OCI-LY1 (cell line): ENCODE measurements at regions not wholly inside any gene's neighbourhood (a gene's known extent, or its start where the extent isn't known, plus 50 kb on each side); places are given as distances from the start of the nearest gene placed in this dataset.

Experiments used
- H2AFZ ChIP-seq: fragments of 200-600 bp; sonication (generic), shearing (Covaris generic); 2 replicates; pipeline ENCODE4 v1.6.0; 2014; ENCODE audit warnings: antibody characterized with exemption, mild to moderate bottlenecking, low read length
- H3F3A ChIP-seq: fragments of 200-600 bp; sonication (generic), shearing (Covaris generic); 2 replicates; pipeline ENCODE4 v1.6.0; 2014; ENCODE audit warnings: mild to moderate bottlenecking, antibody characterized with exemption, low read length, moderate library complexity; ENCODE audit not compliant: insufficient read depth
- H3K27ac ChIP-seq: fragments of 200-600 bp; sonication (generic); 2 replicates; pipeline ENCODE4 v1.5.1; 2014; ENCODE audit warnings: low read length, mixed run types, mild to moderate bottlenecking, low read depth; ENCODE audit not compliant: poor library complexity, severe bottlenecking
- H3K27me3 ChIP-seq: fragments of 200-600 bp; sonication (generic); 2 replicates; pipeline ENCODE4 v1.6.0; 2014; ENCODE audit warnings: antibody characterized with exemption, mild to moderate bottlenecking, low read length, moderate library complexity; ENCODE audit not compliant: insufficient read depth
- H3K36me3 ChIP-seq: fragments of 200-600 bp; sonication (generic); 2 replicates; pipeline ENCODE4 v1.6.1; 2014; ENCODE audit warnings: mild to moderate bottlenecking, antibody characterized with exemption, low read length, moderate library complexity, mixed read lengths; ENCODE audit not compliant: insufficient read depth
- H3K4me1 ChIP-seq: fragments of 200-600 bp; sonication (generic); 2 replicates; pipeline ENCODE4 v1.5.1; 2014; ENCODE audit warnings: mild to moderate bottlenecking, low read length, moderate library complexity; ENCODE audit not compliant: insufficient read depth, severe bottlenecking
- H3K4me2 ChIP-seq: fragments of 200-600 bp; sonication (generic), shearing (Covaris generic); 2 replicates; pipeline ENCODE4 v1.6.1; 2014; ENCODE audit warnings: low read length
- H3K4me3 ChIP-seq: fragments of 200-600 bp; sonication (generic); 2 replicates; pipeline ENCODE4 v1.5.1; 2014; ENCODE audit warnings: low read length, low read depth, mild to moderate bottlenecking, mixed read lengths; ENCODE audit not compliant: poor library complexity, severe bottlenecking
- H3K79me2 ChIP-seq: fragments of 200-600 bp; shearing (Covaris generic); 2 replicates; pipeline ENCODE4 v1.6.1; 2016; ENCODE audit warnings: mixed run types, low read length, mixed read lengths; ENCODE audit not compliant: insufficient read depth
- H3K9ac ChIP-seq: fragments of 200-600 bp; sonication (generic), shearing (Covaris generic); 2 replicates; pipeline ENCODE4 v1.6.1; 2014; ENCODE audit warnings: mild to moderate bottlenecking, low read length, mixed read lengths
- H3K9me2 ChIP-seq: fragments of 200-600 bp; sonication (generic), shearing (Covaris generic); 2 replicates; pipeline ENCODE4 v1.6.1; 2014; ENCODE audit warnings: low read depth, mild to moderate bottlenecking, low read length, mixed read lengths
- H3K9me3 ChIP-seq: fragments of 200-600 bp; shearing (Covaris generic); 2 replicates; pipeline ENCODE4 v1.6.1; 2014; ENCODE audit warnings: low read length, mixed read lengths
- H4K20me1 ChIP-seq: fragments of 200-600 bp; sonication (generic), shearing (Covaris generic); 2 replicates; pipeline ENCODE4 v1.6.0; 2016; ENCODE audit warnings: mild to moderate bottlenecking, low read length; ENCODE audit not compliant: insufficient read depth
- CTCF ChIP-seq: fragments of 200-600 bp; sonication (generic), shearing (Covaris generic); IDR thresholded peaks from 2 replicates; pipeline ENCODE4 v1.5.1; 2017; ENCODE audit warnings: mild to moderate bottlenecking, antibody characterized with exemption, low read length, moderate library complexity, mixed read lengths
- EZH2 ChIP-seq: fragments of 200-600 bp; sonication (generic), shearing (Covaris generic); IDR thresholded peaks from 2 replicates; pipeline ENCODE4 v1.8.0; 2017; ENCODE audit warnings: borderline replicate concordance, mixed run types, mild to moderate bottlenecking, antibody characterized with exemption, low read length, moderate library complexity, mixed read lengths

GRCh38 chr12:90017316-90017715 is 308.7 kb upstream of the ATP2B1 start:
- H3K27me3 ChIP-seq, result no peaks in the 10 kb centered on the region
- H4K20me1 ChIP-seq, result no peaks in the 10 kb centered on the region
- H2AFZ ChIP-seq, result no peak overlapping the region
- H3K4me3 ChIP-seq, result no peak overlapping the region
- no peak overlapping the region for H3K27ac ChIP-seq
- H3K4me1 ChIP-seq, result peaks cover 10% of the 10 kb centered on the region
- TF ChIP-seq EZH2 (no peak), CTCF (no peak)
- no peaks in the 10 kb centered on the region for H3K9me2 ChIP-seq
- H3K36me3 ChIP-seq, result no peaks in the 10 kb centered on the region
- H3F3A ChIP-seq, result no peaks in the 10 kb centered on the region
- H3K9me3 ChIP-seq, result no peaks in the 10 kb centered on the region
- H3K9ac ChIP-seq, result no peak overlapping the region
- H3K4me2 ChIP-seq, result no peak overlapping the region
- no peaks in the 10 kb centered on the region for H3K79me2 ChIP-seq

GRCh38 chr12:90015228-90015627 is 306.6 kb upstream of the ATP2B1 start:
- no peak overlapping the region for H3K4me2 ChIP-seq
- no peaks in the 10 kb centered on the region for H4K20me1 ChIP-seq
- no peaks in the 10 kb centered on the region for H3F3A ChIP-seq
- H3K27ac ChIP-seq, result no peak overlapping the region
- no peaks in the 10 kb centered on the region for H3K36me3 ChIP-seq
- no peak overlapping the region for H2AFZ ChIP-seq
- H3K27me3 ChIP-seq, result no peaks in the 10 kb centered on the region
- no peaks in the 10 kb centered on the region for H3K9me2 ChIP-seq
- no peak overlapping the region for H3K9ac ChIP-seq
- H3K9me3 ChIP-seq, result no peaks in the 10 kb centered on the region
- no peak for TF ChIP-seq EZH2
- TF ChIP-seq CTCF, result no peak
- no peaks in the 10 kb centered on the region for H3K79me2 ChIP-seq
- H3K4me3 ChIP-seq, result no peak overlapping the region
- peaks cover 12% of the 10 kb centered on the region for H3K4me1 ChIP-seq

- Histone ChIP-seq H2AFZ (no peak overlapping the region), H3K79me2 (no peaks in the 10 kb centered on the region), H3F3A (no peaks in the 10 kb centered on the region), H3K9me2 (no peaks in the 10 kb centered on the region), H3K9ac (no peak overlapping the region), H3K27me3 (no peaks in the 10 kb centered on the region), H3K9me3 (no peaks in the 10 kb centered on the region), H3K4me1 (peaks cover 20% of the 10 kb centered on the region), H3K36me3 (no peaks in the 10 kb centered on the region), H3K4me2 (no peak overlapping the region), H3K4me3 (no peak overlapping the region), H4K20me1 (no peaks in the 10 kb centered on the region), H3K27ac (no peak overlapping the region)
- TF ChIP-seq EZH2, result no peak
- TF ChIP-seq CTCF, result peak; percentile 68
Measured at GRCh38 chr12:90013409-90013808, 304.8 kb upstream of the ATP2B1 start.
